HG03460 (cell line): ENCODE measurements at regions not wholly inside any gene's neighbourhood (a gene's known extent, or its start where the extent isn't known, plus 50 kb on each side); places are given as distances from the start of the nearest gene placed in this dataset.

ENCODE experiments used
- ATAC-seq: cut with Tn5 transposase; IDR thresholded peaks from one replicate; pipeline ENCODE4 v1.9.1; 2021; ENCODE audit not compliant: unreplicated experiment

DNA sequence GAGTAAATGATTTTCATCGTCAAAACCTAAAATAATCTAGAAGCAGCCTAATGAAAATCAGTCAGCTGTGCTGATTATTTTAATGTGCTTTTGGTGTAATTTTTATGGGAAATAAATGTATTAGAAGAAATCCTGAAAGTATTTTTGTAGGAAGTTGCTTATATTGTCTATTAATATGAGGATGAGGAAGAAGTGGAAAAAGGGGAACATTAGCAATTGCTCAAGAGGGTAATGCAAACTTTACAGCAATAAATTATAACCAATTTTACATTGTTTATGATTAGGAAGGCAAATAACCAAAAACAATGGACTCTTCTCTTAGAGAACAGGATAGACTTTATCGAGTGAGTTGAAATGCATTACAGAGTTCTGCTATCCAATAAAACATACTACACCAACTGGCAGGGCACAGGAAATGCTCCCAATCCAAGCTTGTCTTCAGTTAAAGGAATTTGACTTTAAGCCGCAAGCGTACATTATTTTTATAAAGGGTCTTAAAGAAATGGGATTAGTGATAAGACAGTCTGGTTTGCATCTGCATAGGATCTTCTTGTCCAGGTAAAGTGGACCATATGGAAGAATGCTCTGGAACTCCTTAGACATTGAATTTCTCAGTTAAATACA, 374.8 kb downstream of the PDGFC start:
- ATAC-seq: no peak

DNA sequence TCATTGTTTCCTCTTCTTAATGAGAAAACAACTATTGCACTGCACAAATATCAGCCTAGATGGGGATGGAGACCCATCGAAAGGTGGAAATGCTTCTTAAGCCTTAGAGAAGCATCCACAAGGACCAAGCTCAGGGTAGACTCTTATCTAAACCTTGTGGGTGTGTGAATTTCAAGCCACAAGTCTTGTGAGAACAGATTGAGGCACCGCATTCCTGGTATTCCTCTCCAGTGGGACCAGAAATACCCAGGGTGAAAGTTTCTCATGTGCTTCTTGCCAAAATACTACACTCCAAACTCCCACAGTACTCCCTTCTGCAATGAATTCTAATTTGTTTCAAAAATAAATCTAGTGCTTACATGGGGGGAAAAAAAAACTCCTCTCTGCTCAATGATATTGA, 375.6 kb downstream of the PDGFC start:
- ATAC-seq: no peak

GRCh38 chr4:156595041-156595440, 376.6 kb downstream of the PDGFC start:
- ATAC-seq: no peak

DNA sequence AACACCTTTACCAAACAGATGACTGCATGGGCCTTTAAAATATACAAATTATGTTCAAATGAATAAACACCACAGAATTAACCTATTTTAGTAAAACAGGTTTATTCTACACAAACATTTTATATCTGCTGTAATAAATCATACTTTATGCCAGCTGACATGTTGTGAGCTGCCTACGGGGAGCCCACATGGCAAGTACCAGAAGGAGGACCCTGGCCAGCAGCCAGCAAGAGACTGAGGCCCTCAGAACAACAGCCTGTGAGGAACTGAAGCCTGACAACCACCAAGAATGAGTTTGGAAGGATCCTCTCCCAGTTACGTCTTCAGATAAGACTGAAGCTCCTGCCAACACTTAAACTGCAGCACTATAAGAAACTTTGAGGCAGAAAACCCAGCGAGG, 377.0 kb downstream of the PDGFC start:
- ATAC-seq: no peak

- no peak for ATAC-seq
Observed at GRCh38 chr4:156593464-156593863, 378.1 kb downstream of the PDGFC start.

- ATAC-seq: no peak
Observed at GRCh38 chr4:156591679-156592078, 379.9 kb downstream of the PDGFC start.

- no peak for ATAC-seq
Observed at GRCh38 chr4:156584100-156584499, 387.5 kb downstream of the PDGFC start.

GRCh38 chr4:156583265-156583664, 388.3 kb downstream of the PDGFC start:
- no peak for ATAC-seq

DNA sequence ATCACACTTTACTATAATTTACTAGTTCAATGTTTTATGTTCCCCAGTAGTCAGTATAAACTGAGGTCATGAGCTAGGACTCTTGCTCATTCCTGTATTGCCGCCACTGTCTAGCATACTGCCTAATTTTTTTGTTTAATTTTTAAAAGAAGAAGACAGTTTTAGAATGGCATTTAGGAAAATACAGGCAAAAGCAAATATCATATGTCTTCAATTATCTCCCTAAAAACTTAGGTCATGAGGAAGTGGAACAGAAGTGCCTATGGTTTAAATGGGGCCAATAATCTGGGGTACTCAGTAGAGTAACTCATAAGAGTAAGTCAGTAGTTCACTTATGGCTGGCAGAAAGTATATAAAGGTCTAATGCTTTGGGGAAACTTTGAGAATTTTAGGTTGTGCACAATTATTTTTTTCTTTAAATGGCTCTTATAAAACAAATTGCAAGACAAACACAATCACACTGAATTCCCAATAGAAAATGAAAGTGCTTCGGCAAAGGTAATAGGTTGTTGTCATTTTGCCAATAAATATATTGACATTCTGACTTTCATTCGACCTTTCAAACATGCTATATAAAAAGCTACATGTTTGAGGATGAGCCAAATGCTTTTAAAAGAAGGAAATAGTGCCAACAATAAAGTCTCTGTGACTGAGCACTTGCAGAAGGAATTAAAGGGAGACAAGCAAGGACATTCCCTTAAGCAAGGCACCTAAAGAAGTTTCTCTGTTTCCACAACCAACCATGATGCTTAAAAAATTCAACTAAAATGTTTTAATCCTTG, 390.1 kb downstream of the PDGFC start:
- ATAC-seq: no peak

- ATAC-seq: no peak
Observed at GRCh38 chr4:156578713-156579112, 392.9 kb downstream of the PDGFC start.

GRCh38 chr4:156578005-156578404, 393.6 kb downstream of the PDGFC start:
- ATAC-seq: no peak

DNA sequence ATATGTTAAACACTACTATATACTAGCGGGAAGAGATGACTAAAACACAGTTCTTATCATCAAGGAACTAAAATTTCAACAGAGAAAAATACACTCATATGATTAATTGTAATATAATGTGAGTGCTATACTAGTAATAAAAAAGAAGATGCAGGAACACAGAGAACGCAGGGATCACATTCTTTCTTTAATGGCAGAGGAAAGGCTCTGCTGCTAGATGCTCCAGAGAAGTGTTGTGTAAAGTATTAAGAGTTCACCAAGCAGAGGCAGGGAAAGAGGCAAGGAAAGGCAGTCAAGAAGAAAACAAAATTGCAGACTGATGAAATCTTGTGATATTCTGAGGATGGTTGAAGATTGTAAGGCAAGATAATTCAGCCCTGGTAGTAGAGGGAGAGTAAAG, 394.7 kb downstream of the PDGFC start:
- no peak for ATAC-seq

DNA sequence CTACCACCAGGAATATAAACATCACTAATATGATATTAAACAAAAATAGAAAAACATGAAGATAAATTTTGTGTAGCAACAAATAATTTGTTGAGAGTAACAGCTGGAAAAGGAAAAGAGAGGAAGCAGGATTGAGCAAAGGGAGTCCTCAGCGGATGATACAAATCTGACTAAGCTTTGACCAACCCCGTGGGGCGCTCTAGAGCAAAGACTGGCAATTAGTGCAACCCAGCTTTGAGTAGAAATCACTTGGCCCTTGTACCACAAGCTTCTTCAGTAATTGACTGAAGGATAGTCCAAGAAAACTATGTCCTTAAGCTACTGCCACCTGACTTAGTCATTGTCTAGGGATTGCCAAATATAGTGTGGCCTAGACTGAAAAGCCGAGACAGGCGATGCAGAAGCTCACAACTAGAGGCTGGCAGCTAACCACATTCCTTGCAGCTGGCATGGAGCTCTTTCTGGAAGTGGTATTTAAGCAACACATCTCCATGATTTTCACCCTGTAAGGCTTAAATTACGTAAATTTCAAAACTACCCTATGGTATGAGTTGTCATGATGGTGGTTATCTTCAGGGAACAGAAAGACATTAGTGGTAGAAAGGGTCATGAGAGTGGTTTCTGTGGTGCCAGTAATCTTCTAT, 396.0 kb downstream of the PDGFC start:
- ATAC-seq: no peak

DNA sequence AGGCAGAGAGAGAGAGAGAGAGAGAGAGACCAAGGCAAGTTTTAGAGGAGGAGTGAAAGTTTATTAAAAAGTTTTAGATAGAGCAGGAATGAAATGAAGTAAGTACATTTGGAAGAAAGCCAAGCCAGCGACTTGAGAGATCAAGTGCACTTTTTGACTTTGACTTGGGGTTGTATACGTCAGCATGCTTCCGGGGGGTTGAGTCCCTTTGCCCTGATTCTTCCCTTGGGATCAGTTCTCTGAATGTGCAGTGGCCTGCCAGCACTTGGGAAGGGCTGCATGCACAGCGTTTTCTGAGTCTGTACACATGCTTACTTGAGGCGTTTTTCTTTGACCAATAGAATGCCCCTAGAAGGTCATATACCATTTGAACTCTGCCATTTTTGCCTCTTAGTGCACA, 400.5 kb downstream of the PDGFC start:
- no peak for ATAC-seq

DNA sequence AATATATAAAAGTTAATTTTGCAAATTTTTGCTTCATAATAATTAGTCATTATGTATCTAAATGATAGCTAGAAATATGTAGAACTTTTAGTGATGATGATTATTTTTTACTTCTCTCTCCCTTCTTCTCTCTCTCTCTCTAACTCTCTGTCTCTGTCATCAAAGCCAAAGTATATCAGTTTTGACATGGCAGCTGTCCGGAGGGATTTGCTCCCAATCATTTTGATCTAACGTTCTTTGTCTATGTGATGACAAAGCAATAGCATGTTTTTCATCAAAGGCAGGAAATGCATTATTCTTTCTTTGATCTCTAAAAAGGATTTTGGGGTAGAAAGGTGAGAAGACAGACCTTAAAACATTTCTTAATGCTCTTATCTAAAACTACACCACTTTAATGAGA, 402.1 kb downstream of the PDGFC start:
- no peak for ATAC-seq

DNA sequence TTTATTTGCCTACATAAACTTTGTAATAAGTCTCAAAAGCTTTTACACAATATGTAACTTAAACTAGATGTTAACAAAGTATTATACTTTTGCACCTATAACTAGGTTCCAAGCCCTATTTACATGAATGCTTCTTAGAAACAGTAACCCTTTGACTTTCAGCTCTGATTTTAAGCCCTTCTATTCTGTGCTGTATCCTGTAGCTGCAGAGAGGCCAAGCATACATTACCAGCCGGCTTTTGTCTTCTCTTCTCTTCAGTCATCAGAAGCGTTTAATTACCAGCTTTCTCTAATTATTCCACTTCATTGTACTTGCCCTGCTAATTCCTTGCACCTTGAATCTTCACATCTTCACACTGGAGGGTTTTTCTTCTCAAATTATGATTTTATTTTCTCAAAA, 403.1 kb downstream of the PDGFC start:
- no peak for ATAC-seq

GRCh38 chr4:156568041-156568440, 403.6 kb downstream of the PDGFC start:
- no peak for ATAC-seq

GRCh38 chr4:156560701-156561100, 410.9 kb downstream of the PDGFC start:
- no peak for ATAC-seq

DNA sequence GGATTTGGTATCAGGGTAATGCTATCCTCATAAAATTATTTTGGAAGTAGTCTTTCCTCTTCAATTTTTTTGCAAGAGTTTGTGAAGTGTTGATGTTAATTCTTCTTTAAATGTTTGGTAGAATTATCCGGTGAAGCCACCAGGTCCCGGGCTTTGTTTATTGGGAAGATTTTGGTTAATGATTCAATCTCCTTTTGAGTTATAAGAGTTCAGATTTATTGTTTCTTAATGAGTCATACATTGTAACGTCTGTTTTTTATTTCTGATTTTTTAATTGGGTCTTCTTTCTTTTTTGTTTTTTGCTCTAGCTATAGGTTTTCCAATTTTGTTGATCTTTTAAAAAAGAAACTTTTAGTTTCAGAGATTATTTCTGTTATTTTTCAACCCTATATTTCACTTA, 412.3 kb downstream of the PDGFC start:
- no peak for ATAC-seq

DNA sequence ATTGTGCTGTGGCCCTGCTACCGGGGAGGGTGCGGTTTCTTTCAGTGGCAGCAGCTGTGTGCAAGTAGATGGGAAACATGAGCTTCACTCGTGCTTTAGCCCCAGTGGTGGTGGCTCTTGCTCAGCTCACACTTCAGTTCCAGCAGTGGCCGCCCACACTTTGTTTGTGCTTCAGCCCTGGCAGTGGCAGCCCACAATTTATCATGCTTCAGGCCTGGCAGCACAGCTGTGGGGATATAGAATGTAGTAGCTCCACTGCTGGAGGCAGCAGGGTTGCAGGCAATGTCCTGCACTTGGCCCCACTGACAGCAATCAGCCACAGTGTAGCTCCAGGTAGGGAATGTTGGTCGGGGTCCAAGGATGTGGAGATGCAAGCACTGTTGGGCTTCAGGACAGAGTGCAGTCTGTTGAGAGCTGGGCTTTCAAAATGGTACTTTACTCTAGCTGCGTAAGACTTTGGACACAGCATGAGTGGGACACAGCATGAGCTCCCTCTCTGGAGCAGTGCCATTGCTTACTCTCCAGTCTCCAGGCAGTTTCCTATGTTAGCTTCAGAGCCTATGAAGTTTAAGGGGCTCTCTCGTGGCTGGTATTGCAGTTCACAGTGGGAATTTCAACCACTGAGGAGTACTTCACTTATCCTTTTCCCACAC, 413.1 kb downstream of the PDGFC start:
- no peak for ATAC-seq

- ATAC-seq: no peak
Observed at GRCh38 chr4:156557920-156558319, 413.7 kb downstream of the PDGFC start.

DNA sequence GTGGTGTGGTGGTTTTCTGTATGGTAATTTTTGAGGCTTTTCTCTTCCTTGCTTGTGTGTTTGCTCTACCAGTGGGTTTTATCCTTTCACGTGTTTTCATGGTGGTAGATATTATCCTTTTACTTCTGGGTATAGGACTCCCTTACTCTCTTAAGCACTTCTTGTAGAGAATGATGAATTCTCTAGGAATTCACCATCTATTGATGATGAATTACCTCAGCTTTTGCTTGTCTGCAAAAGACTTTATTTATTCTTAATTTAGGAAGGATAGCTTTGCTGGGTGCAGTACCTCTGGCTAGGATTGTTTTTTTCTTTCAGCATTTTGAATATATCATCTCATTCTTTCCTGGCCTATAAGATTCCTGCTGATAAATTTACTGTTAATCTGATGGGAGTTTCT, 415.3 kb downstream of the PDGFC start:
- ATAC-seq: no peak
